ENCODE measurements at regions not wholly inside any gene's neighbourhood (a gene's known extent, or its start where the extent isn't known, plus 50 kb on each side); places are given as distances from the start of the nearest gene placed in this dataset.
A peak's percentile ranks its signal among the peaks of the same experiment; 100 is the strongest.

- ATAC-seq (ENCODE audit: low read depth), result no peak; the same call in 1 of the 2 replicates
These were observed 638.9 kb upstream of the FZD8 start for GRCh38 chr10:36280890-36281499.

More at GRCh38 chr10:36280890-36281499, 638.9 kb upstream of the FZD8 start:
- Histone ChIP-seq H3K56ac (ENCODE audit: extremely low read depth, insufficient read depth, low read length) (no peak overlapping the region; the same call in 1 of the 2 replicates), H3K9me1 (ENCODE audit: insufficient read depth, low read length) (no peaks in the 10 kb centered on the region), H3K9ac (ENCODE audit: low read depth, low read length) (no peak overlapping the region), H3K27ac (ENCODE audit: insufficient read depth, low read length) (no peak overlapping the region), H3K23ac (ENCODE audit: low read depth, low read length) (no peak overlapping the region), H2AK9ac (replicated peaks; ENCODE audit: low read depth, low read length, poor library complexity) (no peak overlapping the region), H4K91ac (ENCODE audit: insufficient read depth, low read depth, low read length) (peak overlapping the region; percentile 36; the same call in 1 of the 2 replicates), H3K4me2 (ENCODE audit: low read depth, low read length) (no peak overlapping the region), H3K4me3 (ENCODE audit: insufficient read depth, low read depth, low read length) (no peak overlapping the region), H3K18ac (ENCODE audit: low read depth, low read length) (no peak overlapping the region), H4K8ac (ENCODE audit: low read depth in 2 of 2, low read length in 2 of 2) (no peak overlapping the region), H2AFZ (replicated peaks; ENCODE audit: low read length, poor library complexity) (no peak overlapping the region), H2BK20ac (ENCODE audit: low read depth, low read length) (peak overlapping the region; percentile 0; the same call in 1 of the 2 replicates), H2BK15ac (ENCODE audit: low read depth, low read length) (no peak overlapping the region), H3K79me1 (ENCODE audit: low read depth in 1 of 2, low read length in 2 of 2) (no peaks in the 10 kb centered on the region), H3K14ac (replicated peaks; ENCODE audit: low read depth, low read length) (no peak overlapping the region), H4K5ac (ENCODE audit: low read depth, low read length) (no peak overlapping the region), H3K9me3 (ENCODE audit: control insufficient read depth, insufficient read depth, low read length) (no peaks in the 10 kb centered on the region; the same call in 1 of the 2 replicates), H2BK120ac (ENCODE audit: low read depth, low read length) (no peak overlapping the region; the same call in 1 of the 2 replicates), H4K20me1 (ENCODE audit: insufficient read depth, low read length) (no peaks in the 10 kb centered on the region), H3K36me3 (ENCODE audit: control insufficient read depth, insufficient read depth, low read length) (no peaks in the 10 kb centered on the region), H3K4me1 (ENCODE audit: control insufficient read depth, insufficient read depth, low read length) (peaks cover 3% of the 10 kb centered on the region; the same call in 1 of the 2 replicates), H3K4ac (ENCODE audit: low read depth, low read length) (peak overlapping the region; percentile 38; the same call in 1 of the 2 replicates), H2AK5ac (ENCODE audit: low read depth, low read length) (no peak overlapping the region), H3K27me3 (ENCODE audit: control insufficient read depth, insufficient read depth, low read length) (no peaks in the 10 kb centered on the region), H2BK5ac (ENCODE audit: low read depth, low read length, poor library complexity, severe bottlenecking) (no peak overlapping the region)
- in situ Hi-C loops (cut with MboI; ENCODE audit: low sequenced_read_pairs) (no loop called here), intact Hi-C loops (cut with micrococcal nuclease) (no loop called here), dilution Hi-C loops (cut with HindIII; ENCODE audit: low sequenced_read_pairs, unreplicated experiment) (no loop called here)
- no TSS peak for BruUV-seq (replicated peaks)
- ChIA-PET CTCF (no interaction called here), POLR2A (ENCODE audit: unreplicated experiment) (no interaction called here)
- TF ChIP-seq CEBPB (IDR thresholded peaks at IDR 0.05; ENCODE audit: low read depth, low read length) (peak; percentile 55), RFX5 (IDR thresholded peaks at IDR 0.05; ENCODE audit: low read depth, low read length) (no peak)
- WGBS, 2 experiments (ENCODE audit: extremely low coverage in 2 of 2, insufficient read length in 1 of 2), result no CpG with 5 or more reads among the region's 11 CpGs
- DNase-seq, result no peak

Data from IMR-90 (cell line).